ENCODE measurements at regions not wholly inside any gene's neighbourhood (a gene's known extent, or its start where the extent isn't known, plus 50 kb on each side); places are given as distances from the start of the nearest gene placed in this dataset.

GRCh38 chr6:43963877-43964658 lies 163.2 kb downstream of the MRPL14 start:
- TF ChIP-seq SIN3A (IDR thresholded peaks at IDR 0.05; ENCODE audit: borderline replicate concordance, insufficient read depth, low read depth, low read length) (no peak), REST (IDR thresholded peaks at IDR 0.05; ENCODE audit: insufficient read depth in 1 of 2, low read depth in 2 of 2, low read length in 1 of 2) (no peak), TCF7L2 (IDR thresholded peaks at IDR 0.05; ENCODE audit: low read depth, low read length) (no peak), POLR2AphosphoS5 (IDR thresholded peaks at IDR 0.05; ENCODE audit: low read depth, low read length) (no peak), CTCF (IDR thresholded peaks at IDR 0.05) (no peak)
- in situ Hi-C loops (cut with HindIII; ENCODE audit: low pct_unique_long_range_greater_than_20kb, low sequenced_read_pairs) (no loop called here), intact Hi-C loops (cut with micrococcal nuclease; ENCODE audit: unreplicated experiment) (no loop called here)
- no TSS peak for BruUV-seq (replicated peaks)
- no peaks in the 10 kb centered on the region for H3K36me3 ChIP-seq (ENCODE audit: control insufficient read depth, insufficient read depth, low read length)
- H3K27ac ChIP-seq (ENCODE audit: low read length), result no peak overlapping the region
- H3K9me3 ChIP-seq (ENCODE audit: control insufficient read depth, insufficient read depth, low read depth, low read length), result no peaks in the 10 kb centered on the region
- CTCF ChIA-PET, result interaction anchor here (0.6 kb wide), 1 partner anchor 11 kb away, joined by 6 read pairs; no protein-coding TSS in a partner anchor
- no peak for ATAC-seq
- POLR2A ChIA-PET, result no interaction called here
- no peak overlapping the region for H3K4me3 ChIP-seq (ENCODE audit: low read depth in 2 of 2, low read length in 2 of 2)
- H3K27me3 ChIP-seq (ENCODE audit: control insufficient read depth, insufficient read depth, low read length), result no peaks in the 10 kb centered on the region
- DNase-seq (ENCODE audit: low read depth, low spot score), result no peak
- H3K4me1 ChIP-seq (ENCODE audit: control insufficient read depth, insufficient read depth, low read length), result no peaks in the 10 kb centered on the region

- no peaks in the 10 kb centered on the region for H3K4me1 ChIP-seq (ENCODE audit: control insufficient read depth, insufficient read depth, low read length)
- H3K9me3 ChIP-seq (ENCODE audit: control insufficient read depth, insufficient read depth, low read depth, low read length), result no peaks in the 10 kb centered on the region
- no peak overlapping the region for H3K4me3 ChIP-seq (ENCODE audit: low read depth in 2 of 2, low read length in 2 of 2)
- intact Hi-C loops (cut with micrococcal nuclease; ENCODE audit: unreplicated experiment) (no loop called here), in situ Hi-C loops (cut with HindIII; ENCODE audit: low pct_unique_long_range_greater_than_20kb, low sequenced_read_pairs) (no loop called here)
- DNase-seq (ENCODE audit: low read depth, low spot score) (no peak), ATAC-seq (no peak)
- H3K27ac ChIP-seq (ENCODE audit: low read length), result no peak overlapping the region
- BruUV-seq (replicated peaks), result no TSS peak
- no peaks in the 10 kb centered on the region for H3K27me3 ChIP-seq (ENCODE audit: control insufficient read depth, insufficient read depth, low read length)
- ChIA-PET CTCF (interaction anchor here (0.6 kb wide), 1 partner anchor 12 kb away, joined by 6 read pairs; no protein-coding TSS in a partner anchor), POLR2A (no interaction called here)
- H3K36me3 ChIP-seq (ENCODE audit: control insufficient read depth, insufficient read depth, low read length), result no peaks in the 10 kb centered on the region
- TF ChIP-seq TCF7L2 (IDR thresholded peaks at IDR 0.05; ENCODE audit: low read depth, low read length) (no peak), CTCF (IDR thresholded peaks at IDR 0.05) (no peak), REST (IDR thresholded peaks at IDR 0.05; ENCODE audit: insufficient read depth in 1 of 2, low read depth in 2 of 2, low read length in 1 of 2) (no peak), SIN3A (IDR thresholded peaks at IDR 0.05; ENCODE audit: borderline replicate concordance, insufficient read depth, low read depth, low read length) (no peak), POLR2AphosphoS5 (IDR thresholded peaks at IDR 0.05; ENCODE audit: low read depth, low read length) (no peak)
Measured at GRCh38 chr6:43963203-43963602, 164.0 kb downstream of the MRPL14 start.

All from Panc1 (cell line).